ENCODE measurements at regions not wholly inside any gene's neighbourhood (a gene's known extent, or its start where the extent isn't known, plus 50 kb on each side); places are given as distances from the start of the nearest gene placed in this dataset.

DNA sequence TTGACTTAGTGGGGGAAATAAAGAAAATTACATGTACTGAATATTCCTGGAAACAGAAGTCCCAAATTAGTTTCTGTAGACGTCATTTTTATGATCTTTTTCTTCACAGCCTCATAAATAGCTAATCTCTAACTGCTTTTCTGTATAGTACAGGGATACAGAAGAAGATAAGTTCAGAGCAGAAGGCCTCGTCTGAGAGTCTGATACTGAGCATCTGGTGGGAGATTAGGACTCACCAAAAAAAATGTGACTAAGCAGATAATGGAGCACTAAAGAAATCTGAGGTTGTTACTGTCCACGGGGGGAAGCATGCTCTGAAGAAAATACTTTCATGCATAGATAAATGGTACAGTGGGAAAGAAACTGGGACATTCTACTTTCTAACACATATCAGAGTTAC lies 115.3 kb upstream of the TRPC5 start:
- H3K23ac ChIP-seq (ENCODE audit: insufficient read length) = no peak overlapping the region
- no peaks in the 10 kb centered on the region for H3K9me3 ChIP-seq (ENCODE audit: insufficient read depth in 2 of 2, low read depth in 1 of 2, low read length in 1 of 2)
- H3K56ac ChIP-seq (replicated peaks; ENCODE audit: insufficient read length, low read depth, low read length) = no peak overlapping the region
- H2BK5ac ChIP-seq (ENCODE audit: low read depth, low read length) = no peak overlapping the region
- no peak overlapping the region for H3K27ac ChIP-seq (ENCODE audit: low read depth, low read length)
- H2AFZ ChIP-seq (ENCODE audit: low read length) = no peak overlapping the region
- H3K4me2 ChIP-seq (ENCODE audit: insufficient read depth in 1 of 2, low read depth in 2 of 2, low read length in 2 of 2) = no peak overlapping the region
- no peak overlapping the region for H2BK20ac ChIP-seq (ENCODE audit: low read length)
- no peaks in the 10 kb centered on the region for H3K27me3 ChIP-seq (replicated peaks in 1 of 4; ENCODE audit: control insufficient read depth in 3 of 4, extremely low read depth in 1 of 4, insufficient read depth in 3 of 4, low read length in 3 of 4)
- H3K14ac ChIP-seq (ENCODE audit: insufficient read length) = no peak overlapping the region
- no peak overlapping the region for H2BK15ac ChIP-seq (ENCODE audit: low read length)
- H2BK120ac ChIP-seq (replicated peaks; ENCODE audit: low read depth, low read length) = no peak overlapping the region
- H3K79me2 ChIP-seq (ENCODE audit: control insufficient read depth in 1 of 2, insufficient read depth in 2 of 2, low read length in 2 of 2) = no peaks in the 10 kb centered on the region
- no peak overlapping the region for H3K4me3 ChIP-seq (ENCODE audit: extremely low read depth in 1 of 4, insufficient read depth in 2 of 4, low read depth in 3 of 4, low read length in 4 of 4)
- H3K4me1 ChIP-seq (replicated peaks in 1 of 4; ENCODE audit: control insufficient read depth in 3 of 4, insufficient read depth in 4 of 4, low read length in 3 of 4) = no peaks in the 10 kb centered on the region
- POLR2A ChIA-PET (ENCODE audit: partially characterized antibody) = no interaction called here
- H3K23me2 ChIP-seq (ENCODE audit: low read depth, low read length) = no peaks in the 10 kb centered on the region
- H3K79me1 ChIP-seq (ENCODE audit: low read depth, low read length) = no peaks in the 10 kb centered on the region
- H4K5ac ChIP-seq (ENCODE audit: insufficient read length, low read depth, low read length) = no peak overlapping the region
- no peak overlapping the region for H3K4ac ChIP-seq (replicated peaks; ENCODE audit: insufficient read length, low read depth, low read length)
- no peaks in the 10 kb centered on the region for H4K20me1 ChIP-seq (replicated peaks in 1 of 2; ENCODE audit: control insufficient read depth in 1 of 2, insufficient read depth in 2 of 2, low read length in 2 of 2)
- no peak for FAIRE-seq
- H2BK12ac ChIP-seq (ENCODE audit: low read depth, low read length) = no peak overlapping the region
- CTCF ChIA-PET (ENCODE audit: partially characterized antibody) = no interaction called here
- H4K8ac ChIP-seq (ENCODE audit: extremely low read depth, insufficient read depth, low read length) = no peak overlapping the region
- H3K18ac ChIP-seq (ENCODE audit: extremely low read depth, low read length) = no peak overlapping the region
- WGBS, 2 experiments (ENCODE audit: extremely low coverage in 1 of 2, insufficient coverage in 1 of 2, insufficient read length in 1 of 2, insufficient replicate concordance in 2 of 2, low coverage in 1 of 2, low lambda C conversion rate in 2 of 2, missing lambda C conversion rate in 1 of 2) = 91% methylated on average over 3 of the region's 3 CpGs; no CpG with 5 or more reads in 1 of the 2 experiments
- H2AK5ac ChIP-seq (ENCODE audit: low read depth, low read length) = no peak overlapping the region
- DNase-seq (ENCODE audit: low read depth in 1 of 2, low spot score in 2 of 2) = no peak
- no peak overlapping the region for H4K91ac ChIP-seq (replicated peaks; ENCODE audit: insufficient read length, low read length)
- H3K36me3 ChIP-seq (ENCODE audit: control insufficient read depth in 2 of 4, insufficient read depth in 4 of 4, low read length in 3 of 4) = no peaks in the 10 kb centered on the region
- H3K9ac ChIP-seq (replicated peaks in 1 of 4; ENCODE audit: extremely low read depth in 1 of 4, low read depth in 3 of 4, low read length in 3 of 4) = no peak overlapping the region
- TF ChIP-seq SRF (IDR thresholded peaks at IDR 0.05; ENCODE audit: low read depth, low read length) (no peak), SUZ12 (IDR thresholded peaks at IDR 0.05; ENCODE audit: low read length) (no peak), EP300 (IDR thresholded peaks at IDR 0.05; ENCODE audit: borderline replicate concordance in 1 of 2, low read depth in 2 of 2, low read length in 2 of 2) (no peak), RXRA (IDR thresholded peaks at IDR 0.05; ENCODE audit: insufficient read depth, low read depth, low read length) (no peak), TCF12 (IDR thresholded peaks at IDR 0.05; ENCODE audit: low read depth, low read length) (no peak), HDAC2 (IDR thresholded peaks at IDR 0.05; ENCODE audit: borderline replicate concordance in 1 of 2, low read depth in 2 of 2, low read length in 2 of 2) (no peak), JUN (IDR thresholded peaks at IDR 0.05; ENCODE audit: low read depth, low read length) (no peak), TEAD4 (IDR thresholded peaks at IDR 0.05; ENCODE audit: low read depth, low read length) (no peak), BCL11A (IDR thresholded peaks at IDR 0.05; ENCODE audit: low read depth in 2 of 2, low read length in 2 of 2) (no peak), BACH1 (IDR thresholded peaks at IDR 0.05; ENCODE audit: low read length) (no peak)
- TF ChIP-seq, protein P1, sequence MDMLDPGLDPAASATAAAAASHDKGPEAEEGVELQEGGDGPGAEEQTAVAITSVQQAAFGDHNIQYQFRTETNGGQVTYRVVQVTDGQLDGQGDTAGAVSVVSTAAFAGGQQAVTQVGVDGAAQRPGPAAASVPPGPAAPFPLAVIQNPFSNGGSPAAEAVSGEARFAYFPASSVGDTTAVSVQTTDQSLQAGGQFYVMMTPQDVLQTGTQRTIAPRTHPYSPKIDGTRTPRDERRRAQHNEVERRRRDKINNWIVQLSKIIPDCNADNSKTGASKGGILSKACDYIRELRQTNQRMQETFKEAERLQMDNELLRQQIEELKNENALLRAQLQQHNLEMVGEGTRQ (IDR thresholded peaks at IDR 0.05; ENCODE audit: low read length) = no peak
